GM19463 (cell line): ENCODE measurements at regions not wholly inside any gene's neighbourhood (a gene's known extent, or its start where the extent isn't known, plus 50 kb on each side); places are given as distances from the start of the nearest gene placed in this dataset.
A peak's percentile ranks its signal among the peaks of the same experiment; 100 is the strongest.
"Not testable (repeated sequence)": the region's sequence is repeated elsewhere in the genome, so short reads cannot be mapped to it uniquely, and the experiment has no call there.

Experiments
- ATAC-seq: cut with Tn5 transposase; IDR thresholded peaks from one replicate; pipeline ENCODE4 v1.9.1; 2021; ENCODE audit warnings: mild to moderate bottlenecking, moderate library complexity; ENCODE audit not compliant: unreplicated experiment

DNA sequence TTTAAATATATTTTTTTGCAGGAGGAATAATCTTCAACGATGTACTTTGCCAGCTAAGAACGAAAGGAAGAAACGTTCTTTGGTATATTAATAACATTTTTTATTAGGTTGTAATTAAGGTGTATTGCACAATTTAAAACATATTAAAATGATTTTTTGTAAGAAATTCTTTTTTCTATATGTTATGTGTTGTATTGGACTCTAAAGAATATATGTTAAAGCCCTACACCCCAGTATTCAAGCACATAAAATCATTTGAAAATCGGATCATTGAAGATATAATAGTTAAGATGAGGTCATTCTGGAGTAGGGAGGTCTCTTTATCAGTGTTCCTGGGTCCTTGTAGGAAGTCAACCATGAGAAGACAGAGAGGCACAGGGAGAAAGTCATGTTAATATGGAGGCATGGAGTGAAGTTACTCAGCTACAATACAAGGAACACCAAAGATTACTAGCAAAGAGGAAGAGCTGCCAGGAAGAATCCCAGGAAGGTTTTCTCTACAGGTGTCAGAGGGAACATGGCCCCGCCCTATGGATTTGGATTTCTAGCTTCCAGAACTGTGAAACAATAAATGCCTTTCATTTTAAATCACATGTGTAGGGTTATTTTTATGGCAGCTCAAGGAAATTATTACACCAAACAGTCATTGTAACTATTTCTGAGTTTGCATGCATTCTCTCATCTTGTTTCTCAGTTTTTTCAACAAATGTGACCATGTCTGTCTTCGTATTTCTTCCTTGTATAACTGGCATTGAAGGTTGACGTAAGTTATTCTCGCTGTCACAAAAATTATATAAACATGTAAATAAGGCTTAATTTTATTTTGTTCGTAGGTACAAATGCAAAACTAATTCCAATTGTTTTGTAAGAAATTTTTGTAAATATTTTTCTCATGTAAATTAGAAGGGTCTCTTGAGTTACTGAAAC is 75.4 kb upstream of the VPREB1 start:
- ATAC-seq: no peak

DNA sequence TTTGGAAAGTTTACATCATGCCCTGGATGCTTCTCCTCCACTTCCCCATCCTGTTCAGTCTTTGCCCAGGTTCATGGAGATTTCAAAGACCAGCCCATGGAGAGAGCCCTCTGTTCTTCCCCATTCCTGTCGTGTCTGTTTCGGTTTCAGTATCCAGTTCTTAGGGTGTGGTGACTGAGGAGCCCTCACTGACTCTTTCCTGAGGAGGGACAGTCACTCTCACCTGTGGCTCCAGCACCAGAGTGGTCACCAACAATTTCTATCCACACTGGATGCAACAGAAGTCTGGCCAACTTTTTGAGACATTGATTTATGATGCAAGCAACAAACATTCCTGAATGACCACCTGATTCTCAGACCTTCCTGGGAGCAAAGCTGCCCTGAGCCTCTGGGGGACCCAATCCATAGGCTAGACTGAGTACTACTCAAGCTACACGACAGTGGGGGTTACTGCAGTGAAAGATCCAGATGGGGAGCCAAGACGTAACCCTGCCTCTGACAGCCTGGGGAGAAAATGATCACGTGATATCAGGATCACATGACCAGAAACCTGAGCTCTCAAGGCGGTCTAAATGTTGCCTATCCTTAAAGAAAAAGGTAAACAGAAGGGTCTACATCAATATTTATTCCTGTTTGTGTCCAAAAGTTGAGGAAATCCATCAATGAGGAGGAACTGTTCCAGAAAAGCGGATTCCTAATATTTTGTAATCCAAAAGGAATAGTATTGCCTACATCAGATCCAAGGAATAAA is 76.2 kb upstream of the VPREB1 start:
- peak; percentile 29 for ATAC-seq

DNA sequence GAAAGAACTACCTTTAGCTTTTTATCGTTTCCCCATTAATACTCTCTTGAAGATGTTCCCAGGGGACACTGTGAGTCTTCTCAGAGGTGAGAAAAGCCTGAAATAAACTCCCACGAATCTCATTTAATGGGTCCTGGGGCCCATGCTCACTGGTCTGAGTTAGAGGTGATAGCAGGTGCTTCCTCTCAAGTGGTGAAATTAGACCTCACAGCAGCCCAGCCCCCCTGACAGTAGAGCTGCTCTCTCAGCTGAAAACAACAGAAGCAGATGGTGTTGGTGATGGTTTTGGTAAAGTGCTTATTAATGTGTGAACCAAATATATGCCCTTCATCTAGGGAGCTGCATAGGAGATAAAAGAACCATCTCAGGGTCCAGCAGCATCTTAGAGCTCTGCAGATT is 76.8 kb upstream of the VPREB1 start:
- ATAC-seq: peak; percentile 67

DNA sequence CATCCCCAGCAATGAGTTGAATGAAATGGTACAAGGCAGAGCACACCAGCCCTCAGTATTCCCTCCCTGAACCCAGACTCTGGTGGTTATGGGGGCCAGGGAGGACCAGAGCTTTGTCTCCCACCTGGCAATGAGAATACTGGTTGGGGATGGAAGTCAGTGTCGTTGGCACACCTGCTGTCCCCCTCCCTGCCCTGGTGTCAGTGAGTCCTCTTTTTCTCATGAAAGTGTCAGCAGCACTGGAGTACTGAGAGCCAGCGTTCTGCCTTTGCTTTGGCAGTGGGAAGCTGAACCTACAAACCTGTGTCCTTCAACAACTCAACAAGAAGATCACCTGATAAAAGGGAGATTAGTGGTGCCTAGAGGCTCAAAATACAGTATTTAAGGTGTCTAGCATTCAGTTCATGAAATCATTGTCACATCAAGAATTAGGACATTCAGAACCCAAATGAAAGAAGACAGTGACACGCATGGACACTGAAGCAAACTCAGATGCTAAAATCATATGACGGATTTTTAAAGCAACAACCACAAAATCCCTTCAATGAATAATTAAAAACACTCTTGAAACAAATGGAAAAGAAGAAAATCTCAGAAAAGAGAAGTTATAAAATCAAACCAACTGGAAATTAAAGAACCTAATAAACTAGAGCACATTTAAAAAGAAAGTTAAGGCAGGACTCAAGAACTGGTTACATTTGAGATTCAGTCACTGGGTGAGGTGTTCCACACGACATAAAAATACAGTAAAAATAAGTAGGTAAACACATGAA is 77.5 kb upstream of the VPREB1 start:
- no peak for ATAC-seq

DNA sequence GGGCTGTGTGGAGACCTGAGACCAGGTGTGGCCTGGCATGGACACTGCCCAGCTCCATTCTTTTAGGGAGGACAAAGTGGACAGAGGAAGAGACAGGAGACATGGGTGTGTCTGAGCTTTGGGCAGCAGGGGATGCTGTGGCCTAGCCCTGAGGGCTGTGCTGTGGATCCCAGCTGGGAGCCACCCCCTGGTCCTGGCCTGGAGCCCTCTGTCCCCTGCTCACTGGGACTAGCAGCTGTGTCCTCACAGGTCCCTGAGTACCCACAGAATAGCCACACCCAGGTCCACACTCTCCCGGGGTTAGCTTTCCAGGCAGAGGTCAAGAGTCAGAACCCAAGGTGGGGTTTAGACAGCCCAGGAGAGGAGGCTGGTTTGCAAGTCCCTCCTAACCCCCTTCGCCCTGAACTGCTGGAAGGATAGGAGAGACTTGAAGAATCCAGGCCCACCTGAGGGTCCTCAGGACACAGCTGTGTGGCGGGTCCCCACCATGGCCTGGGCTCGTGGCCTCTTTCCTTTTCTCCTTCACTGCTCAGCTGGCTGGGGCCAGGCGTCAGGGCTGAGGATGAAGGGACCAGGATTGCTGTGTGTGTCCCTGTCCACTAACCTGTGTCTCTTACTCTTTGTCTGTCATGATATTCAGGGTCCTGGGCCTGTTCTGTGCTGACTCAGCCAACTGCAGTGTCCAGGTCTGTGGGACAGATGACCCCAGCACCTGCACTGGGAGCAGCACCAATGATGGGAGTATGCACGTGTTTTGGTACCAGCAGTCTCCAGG is 78.5 kb upstream of the VPREB1 start:
- no peak for ATAC-seq

DNA sequence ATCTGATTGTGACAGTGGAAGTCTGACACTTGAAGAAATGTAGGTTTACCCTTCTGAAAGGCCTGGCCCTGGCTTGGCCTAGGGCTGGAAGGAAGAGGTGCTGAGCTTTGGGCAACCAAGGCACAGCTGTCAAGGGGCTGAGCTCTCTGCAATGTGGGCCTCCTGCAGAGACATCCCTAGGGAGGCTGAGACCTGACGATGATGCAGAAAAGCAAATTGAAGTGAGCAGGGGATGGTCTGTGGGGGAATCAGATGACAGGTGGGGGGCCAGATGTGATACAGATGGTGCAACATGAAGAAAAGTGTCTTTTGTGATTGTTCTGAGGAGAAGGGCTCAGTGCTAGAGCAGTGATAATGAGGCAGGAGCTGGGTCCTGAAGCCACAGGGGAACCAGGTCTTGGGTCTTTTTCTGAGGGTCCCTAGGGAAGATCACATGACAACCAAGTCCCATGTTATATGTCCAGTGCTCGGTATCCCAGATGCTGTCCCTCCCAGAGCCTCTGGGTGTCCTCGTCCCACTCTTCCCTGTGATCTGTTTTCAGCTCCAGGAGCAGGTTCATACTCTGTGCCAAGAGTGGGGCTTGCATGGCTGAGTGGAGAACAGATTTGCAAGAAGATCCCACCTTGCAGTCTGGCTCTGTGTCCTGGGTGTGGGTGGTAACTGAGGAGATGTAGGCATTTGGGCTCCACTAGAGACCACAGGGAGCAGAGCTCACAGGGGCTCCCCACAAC is 79.9 kb upstream of the VPREB1 start:
- ATAC-seq: no peak

DNA sequence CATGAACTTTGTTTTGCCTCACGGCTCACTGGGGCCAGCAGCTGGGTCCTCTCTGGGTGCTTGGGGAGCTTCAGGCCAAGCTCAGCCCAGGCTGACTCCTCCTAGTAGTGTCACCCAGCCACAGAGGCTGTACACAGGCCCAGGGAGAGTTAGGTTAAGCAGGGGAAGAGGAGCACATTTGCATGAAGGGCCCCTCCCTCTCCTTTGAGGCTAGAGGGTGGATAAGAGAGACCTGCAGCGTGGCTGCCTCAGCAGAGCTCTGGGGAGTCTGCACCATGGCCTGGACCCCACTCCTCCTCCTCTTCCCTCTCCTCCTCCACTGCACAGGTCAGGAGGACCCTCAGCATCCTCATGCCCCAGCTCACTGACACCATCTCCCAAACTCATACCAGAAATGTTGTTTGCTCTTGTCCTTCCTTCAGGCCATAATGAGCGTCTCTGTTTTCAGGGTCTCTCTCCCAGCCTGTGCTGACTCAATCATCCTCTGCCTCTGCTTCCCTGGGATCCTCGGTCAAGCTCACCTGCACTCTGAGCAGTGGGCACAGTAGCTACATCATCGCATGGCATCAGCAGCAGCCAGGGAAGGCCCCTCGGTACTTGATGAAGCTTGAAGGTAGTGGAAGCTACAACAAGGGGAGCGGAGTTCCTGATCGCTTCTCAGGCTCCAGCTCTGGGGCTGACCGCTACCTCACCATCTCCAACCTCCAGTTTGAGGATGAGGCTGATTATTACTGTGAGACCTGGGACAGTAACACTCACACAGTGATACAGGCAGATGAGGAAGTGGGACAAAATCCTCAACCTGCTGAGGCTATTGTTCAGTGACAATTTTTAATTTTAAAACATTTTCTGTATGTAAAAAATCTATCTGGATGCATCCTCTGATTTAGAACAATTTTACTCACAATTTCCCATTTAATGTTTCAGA is 82.4 kb upstream of the VPREB1 start:
- ATAC-seq: peak; percentile 79

DNA sequence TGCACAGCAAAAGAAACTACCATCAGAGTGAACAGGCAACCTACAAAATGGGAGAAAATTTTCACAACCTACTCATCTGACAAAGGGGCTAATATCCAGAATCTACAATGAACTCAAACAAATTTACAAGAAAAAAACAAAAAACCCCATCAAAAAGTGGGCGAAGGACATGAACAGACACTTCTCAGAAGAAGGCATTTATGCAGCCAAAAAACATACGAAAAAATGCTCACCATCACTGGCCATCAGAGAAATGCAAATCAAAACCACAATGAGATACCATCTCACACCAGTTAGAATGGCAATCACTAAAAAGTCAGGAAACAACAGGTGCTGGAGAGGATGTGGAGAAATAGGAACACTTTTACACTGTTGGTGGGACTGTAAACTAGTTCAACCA is 83.8 kb upstream of the VPREB1 start:
- not testable (repeated sequence) for ATAC-seq

DNA sequence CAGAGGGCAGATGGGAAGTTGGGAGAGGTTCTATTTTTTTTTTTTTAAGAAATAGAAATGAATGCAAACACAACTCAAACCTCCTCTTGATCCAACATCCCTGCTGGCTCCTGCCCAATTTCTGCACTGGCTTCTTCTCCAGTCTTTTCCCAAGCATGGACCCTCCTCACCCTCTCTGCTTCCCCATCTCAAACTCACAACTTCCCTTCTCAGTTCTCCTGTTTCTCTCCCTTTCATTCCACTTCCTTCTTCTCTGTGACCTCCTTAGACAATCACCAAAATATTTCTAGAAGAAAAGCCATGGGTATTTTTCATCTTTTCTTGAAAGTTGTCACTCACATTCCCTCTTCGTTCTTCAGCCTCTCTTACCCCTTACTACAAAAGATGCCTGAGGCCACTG is 85.2 kb upstream of the VPREB1 start:
- no peak for ATAC-seq

DNA sequence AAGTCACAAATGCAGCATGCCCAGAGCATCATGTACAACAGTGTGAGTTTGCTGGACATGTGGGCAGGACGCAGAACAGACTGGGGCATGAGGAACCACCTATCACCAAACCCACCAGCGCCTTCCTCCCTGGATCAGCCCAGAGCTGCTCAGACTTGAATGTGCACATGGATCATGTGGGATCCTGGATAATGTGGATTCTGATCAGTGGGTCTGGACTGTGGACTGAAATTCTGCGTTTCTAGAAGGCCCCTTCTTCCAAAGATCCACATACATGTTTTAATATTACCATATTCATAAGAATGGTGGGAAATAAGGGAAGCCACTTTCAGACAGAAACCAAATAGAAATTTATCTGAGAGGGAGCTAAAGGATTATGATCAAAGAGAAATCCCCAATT is 85.6 kb upstream of the VPREB1 start:
- no peak for ATAC-seq

DNA sequence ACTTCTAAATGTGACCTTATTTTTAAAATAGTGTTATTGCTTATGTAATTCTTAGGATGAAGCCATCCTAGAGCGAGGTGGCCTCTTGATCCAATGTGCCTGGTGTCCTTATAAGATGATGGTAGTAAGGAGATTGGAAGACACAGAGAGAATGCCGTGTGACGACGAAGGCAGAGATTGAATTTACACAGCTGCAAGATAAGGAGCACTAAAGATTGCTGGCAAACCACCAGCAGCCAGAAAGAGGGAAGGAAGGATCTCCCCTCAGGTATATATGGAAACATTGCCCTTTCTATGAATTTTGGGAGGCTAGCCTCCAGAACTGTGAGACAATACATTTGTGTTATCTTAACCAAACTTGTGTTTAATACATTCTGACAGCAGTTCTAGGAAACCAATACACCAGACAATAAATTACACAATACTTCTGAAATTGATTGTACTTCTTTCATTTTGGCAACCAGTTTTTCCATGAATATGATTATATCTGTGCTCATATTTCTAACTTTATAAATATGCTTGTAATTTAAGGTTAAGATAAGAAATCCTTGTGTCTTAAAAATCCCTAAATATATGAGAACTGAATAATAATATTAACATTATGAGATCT is 86.3 kb upstream of the VPREB1 start:
- no peak for ATAC-seq

DNA sequence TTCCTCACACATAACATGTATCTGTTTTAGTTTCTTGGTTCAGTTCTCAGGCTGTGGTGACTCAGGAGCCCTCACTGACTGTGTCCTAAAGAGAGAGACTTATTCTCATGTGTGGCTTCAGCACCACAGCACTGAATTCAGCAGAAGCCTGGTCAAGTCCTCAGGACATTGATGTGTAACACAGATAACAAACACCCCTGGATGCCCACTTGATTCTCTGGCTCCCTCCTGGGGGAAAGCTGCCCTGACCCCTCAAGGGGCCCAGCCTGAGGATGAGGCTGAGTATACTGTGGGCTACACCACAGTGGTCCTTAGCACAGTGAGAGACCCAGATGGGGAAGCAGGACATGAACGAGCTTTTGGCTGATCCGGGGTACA is 87.2 kb upstream of the VPREB1 start:
- ATAC-seq: no peak

DNA sequence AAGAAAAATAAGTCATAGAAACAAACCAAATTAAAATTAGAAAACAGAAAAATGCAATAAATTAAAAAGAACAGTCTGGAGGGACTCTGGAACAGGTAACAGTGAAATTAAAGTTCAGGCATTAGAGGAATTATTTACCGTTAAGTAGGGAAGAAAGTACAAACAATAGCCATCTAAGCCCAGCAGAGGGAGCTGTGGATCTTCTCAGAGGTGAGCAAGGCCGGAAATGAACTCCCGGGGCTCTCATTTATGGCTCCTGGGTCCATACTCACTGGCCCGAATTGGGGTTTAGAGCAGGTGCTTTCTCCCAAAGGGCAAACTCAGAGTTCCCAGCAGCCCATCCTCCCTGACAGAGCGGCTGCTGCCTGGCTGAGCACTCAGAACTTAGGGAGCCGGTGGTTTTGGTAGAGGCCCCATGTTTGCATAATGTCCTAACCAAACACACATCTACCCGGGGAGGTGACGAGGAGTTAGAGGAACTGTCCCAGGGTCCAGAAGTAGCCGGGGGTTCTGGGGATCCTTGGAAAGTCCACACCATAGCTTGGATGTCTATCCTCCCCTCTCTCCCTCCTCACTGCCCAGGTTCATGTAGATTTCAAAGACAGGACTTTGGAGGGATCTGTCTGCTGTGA is 87.8 kb upstream of the VPREB1 start:
- no peak for ATAC-seq

DNA sequence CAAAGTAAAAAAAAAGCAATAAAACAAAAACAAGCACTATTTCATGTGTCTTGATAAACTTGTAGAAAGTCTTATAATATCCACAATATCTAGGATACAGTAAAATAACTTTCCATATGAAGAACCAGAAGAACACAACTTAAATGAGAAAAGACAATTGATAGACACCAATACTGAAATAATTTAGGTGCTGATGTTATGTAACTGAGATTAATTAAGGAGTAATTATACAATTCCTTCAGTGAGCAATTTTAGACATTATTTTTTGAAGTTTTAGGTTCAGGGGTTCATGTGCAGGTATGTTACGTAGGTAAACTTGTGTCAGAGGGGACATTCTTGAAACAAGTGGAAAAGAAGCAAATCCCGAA is 88.3 kb upstream of the VPREB1 start:
- ATAC-seq: no peak

DNA sequence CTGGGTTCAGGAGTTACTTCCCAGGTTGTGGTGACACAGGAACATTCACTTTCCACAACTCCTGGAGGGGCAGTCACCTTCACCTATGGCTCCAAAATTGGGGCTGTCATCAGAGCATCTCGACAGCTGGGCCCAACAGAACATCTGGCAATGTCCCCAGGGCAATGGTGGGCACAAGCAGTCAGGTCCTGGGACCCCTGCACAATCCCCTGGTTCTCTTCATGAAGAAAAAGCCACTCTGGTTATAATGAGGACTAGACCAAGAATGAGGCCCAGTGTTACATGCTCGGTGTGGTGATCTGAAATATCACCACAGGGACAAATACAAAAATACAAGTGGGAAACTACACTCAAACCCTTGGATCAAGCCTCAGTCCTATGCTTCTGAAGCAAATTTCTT is 89.0 kb upstream of the VPREB1 start:
- no peak for ATAC-seq

DNA sequence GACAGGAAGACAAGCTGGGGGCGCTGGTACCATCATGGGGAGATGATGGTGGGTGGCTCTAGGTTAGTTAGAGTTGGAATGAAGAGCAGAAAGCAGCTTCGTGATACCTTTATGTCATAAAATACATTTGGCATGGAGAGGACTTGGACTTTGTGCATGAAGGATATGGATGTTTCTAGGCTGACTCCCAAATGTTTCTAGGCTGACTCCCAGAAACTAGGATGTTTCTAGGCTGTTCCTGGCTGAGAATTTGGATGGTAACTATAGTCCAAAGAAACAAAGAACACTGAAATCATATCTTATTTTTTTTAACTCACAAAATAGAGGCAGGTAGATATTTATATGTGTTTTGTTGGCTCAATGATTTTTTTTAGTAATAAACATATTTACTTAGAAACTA is 89.4 kb upstream of the VPREB1 start:
- ATAC-seq: no peak

DNA sequence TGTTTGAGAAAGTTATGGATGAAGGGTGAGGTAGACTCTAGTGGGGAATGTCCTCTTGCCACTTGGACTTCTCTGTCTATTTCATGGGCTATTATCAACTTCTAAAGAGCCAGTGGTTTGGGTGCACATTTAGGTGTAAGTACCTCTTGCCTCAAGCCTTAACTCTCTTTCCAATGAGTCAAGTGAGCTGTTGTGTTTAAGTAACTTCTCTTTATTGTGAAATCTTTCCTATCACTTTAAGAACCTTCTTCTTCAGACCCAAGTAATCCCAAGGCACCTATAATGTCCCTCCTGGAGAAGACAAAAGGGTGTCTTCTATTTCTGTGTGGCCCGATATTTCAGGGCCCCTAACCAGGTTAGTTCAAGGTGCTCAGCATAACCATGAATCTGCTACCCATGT is 90.5 kb upstream of the VPREB1 start:
- ATAC-seq: no peak

DNA sequence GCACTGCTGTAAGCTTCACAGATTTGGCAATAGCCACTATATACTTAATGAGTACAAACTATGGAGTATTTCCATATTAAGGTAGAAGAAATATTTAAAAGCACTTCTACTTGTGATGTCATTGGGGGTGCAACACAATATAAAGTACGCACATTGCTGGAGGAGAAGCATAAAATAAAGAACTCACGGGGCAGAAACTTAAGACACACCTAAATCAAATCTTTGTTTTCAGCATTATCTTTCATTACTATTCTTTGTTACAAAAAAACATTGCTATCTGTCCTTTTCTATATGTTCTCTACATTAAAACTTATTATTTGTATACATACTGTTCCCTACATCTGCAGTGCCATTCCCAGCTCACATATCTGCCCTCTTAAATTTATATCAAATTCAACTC is 93.3 kb upstream of the VPREB1 start:
- no peak for ATAC-seq
